Spleen (tissue), 7 donors: ENCODE measurements at regions not wholly inside any gene's neighbourhood (a gene's known extent, or its start where the extent isn't known, plus 50 kb on each side); places are given as distances from the start of the nearest gene placed in this dataset.

Experiments
- CTCF ChIP-seq, 11 experiments: fragments of 200-600 bp in 7 of 11; fragments of 450-650 bp in 4 of 11; sonication (generic) in 4 of 11; IDR thresholded peaks in 8 of 11; conservative IDR thresholded peaks in 3 of 11; 1 replicate in 7 of 11; 2 replicates in 4 of 11; pipeline versions ENCODE4 v1.4.0 to v1.8.0; 2016 to 2021; ENCODE audit warnings: antibody characterized with exemption in 11 of 11, inconsistent platforms in 4 of 11, mild to moderate bottlenecking in 1 of 11
- POLR2A ChIP-seq, 3 donors: fragments of 450-650 bp; IDR thresholded peaks; one replicate each; pipeline ENCODE4 v1.5.1; 2017; ENCODE audit warnings: antibody characterized with exemption in 3 of 3, mild to moderate bottlenecking in 1 of 3
- POLR2AphosphoS5 ChIP-seq, 3 donors: sonication (generic); formaldehyde crosslinking; IDR thresholded peaks; one replicate each; pipeline ENCODE4 v1.5.1; 2017; ENCODE audit warnings: antibody characterized with exemption in 3 of 3
- donor health status: DM: no; HTN: no; CAD: no; lungs with moderate emphysema.
- donor health status: DM: no; HTN: no; CAD: no.
- donor health status: DM: no; HTN: no; CAD: no.

DNA sequence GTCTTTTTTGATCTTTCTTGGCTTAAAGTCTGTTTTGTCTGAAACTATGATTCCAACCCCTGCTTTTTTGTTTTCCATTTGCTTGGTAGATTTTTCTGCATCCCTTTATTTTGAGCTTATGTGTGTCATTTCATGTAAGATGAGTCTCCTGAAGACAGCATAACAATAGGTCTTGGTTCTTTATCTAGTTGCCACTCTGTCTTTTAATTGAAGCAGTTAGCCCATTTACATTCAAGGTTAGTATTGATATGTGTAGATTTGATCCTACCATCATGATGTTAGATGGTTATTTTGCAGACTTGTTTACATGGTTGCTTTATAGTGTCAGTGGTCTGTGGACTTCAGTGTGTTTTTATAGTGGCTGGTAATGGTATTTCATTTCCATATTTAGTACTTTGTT is 1678.9 kb downstream of the PCDH9 start:
- no peak for TF ChIP-seq CTCF (IDR thresholded peaks at IDR 0.05 in 8 of 11, conservative IDR thresholded peaks at IDR 0.05 in 3 of 11)
- no peak for TF ChIP-seq POLR2A (IDR thresholded peaks at IDR 0.05)
- TF ChIP-seq POLR2AphosphoS5 (IDR thresholded peaks at IDR 0.05): no peak
